22Rv1 (cell line): ENCODE measurements at regions not wholly inside any gene's neighbourhood (a gene's known extent, or its start where the extent isn't known, plus 50 kb on each side); places are given as distances from the start of the nearest gene placed in this dataset.

ENCODE experiments used
- ZFX ChIP-seq: fragments of 450-650 bp; IDR thresholded peaks from 2 replicates; pipeline ENCODE4 v1.6.1; 2017; ENCODE audit warnings: antibody characterized with exemption, borderline replicate concordance
- TF ChIP-seq, protein P1 (sequence below): fragments of 450-650 bp; IDR thresholded peaks from 2 replicates; pipeline ENCODE4 v1.5.1; 2017; ENCODE audit warnings: mild to moderate bottlenecking

DNA sequence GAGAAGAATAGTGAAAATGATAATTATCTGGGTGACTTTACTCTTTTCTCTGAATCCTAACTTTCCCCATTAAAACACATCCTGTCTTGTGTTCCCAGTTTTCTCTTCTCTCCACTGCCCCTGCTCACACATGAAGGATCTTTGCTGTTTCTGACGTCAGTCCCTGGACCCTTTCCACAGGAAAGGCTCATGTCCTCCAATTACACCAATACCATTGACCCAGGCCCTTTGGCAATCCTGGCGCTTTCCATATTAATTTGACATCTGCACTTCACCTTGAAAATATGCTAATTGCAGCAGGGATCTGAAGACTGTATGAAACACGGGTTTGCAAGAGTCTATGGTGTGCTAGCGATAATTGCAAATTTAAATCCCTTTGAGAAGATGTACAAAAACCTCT, 170.2 kb upstream of the GOT2 start:
- TF ChIP-seq, protein P1, sequence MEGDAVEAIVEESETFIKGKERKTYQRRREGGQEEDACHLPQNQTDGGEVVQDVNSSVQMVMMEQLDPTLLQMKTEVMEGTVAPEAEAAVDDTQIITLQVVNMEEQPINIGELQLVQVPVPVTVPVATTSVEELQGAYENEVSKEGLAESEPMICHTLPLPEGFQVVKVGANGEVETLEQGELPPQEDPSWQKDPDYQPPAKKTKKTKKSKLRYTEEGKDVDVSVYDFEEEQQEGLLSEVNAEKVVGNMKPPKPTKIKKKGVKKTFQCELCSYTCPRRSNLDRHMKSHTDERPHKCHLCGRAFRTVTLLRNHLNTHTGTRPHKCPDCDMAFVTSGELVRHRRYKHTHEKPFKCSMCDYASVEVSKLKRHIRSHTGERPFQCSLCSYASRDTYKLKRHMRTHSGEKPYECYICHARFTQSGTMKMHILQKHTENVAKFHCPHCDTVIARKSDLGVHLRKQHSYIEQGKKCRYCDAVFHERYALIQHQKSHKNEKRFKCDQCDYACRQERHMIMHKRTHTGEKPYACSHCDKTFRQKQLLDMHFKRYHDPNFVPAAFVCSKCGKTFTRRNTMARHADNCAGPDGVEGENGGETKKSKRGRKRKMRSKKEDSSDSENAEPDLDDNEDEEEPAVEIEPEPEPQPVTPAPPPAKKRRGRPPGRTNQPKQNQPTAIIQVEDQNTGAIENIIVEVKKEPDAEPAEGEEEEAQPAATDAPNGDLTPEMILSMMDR, result no peak
- no peak for TF ChIP-seq ZFX
